Glutamatergic neuron (in vitro differentiated cells): ENCODE measurements at regions not wholly inside any gene's neighbourhood (a gene's known extent, or its start where the extent isn't known, plus 50 kb on each side); places are given as distances from the start of the nearest gene placed in this dataset.

Experiments used
- DNase-seq: peaks from one replicate; pipeline ENCODE4 v3.0.0; 2022
- H3K27ac Mint-ChIP-seq: one replicate; pipeline ENCODE4 v1.8.0; 2020; ENCODE audit warnings: mild to moderate bottlenecking, mixed read lengths, inconsistent platforms; ENCODE audit not compliant: unreplicated experiment
- H3K27me3 Mint-ChIP-seq: one replicate; pipeline ENCODE4 v1.8.0; 2020; ENCODE audit warnings: mild to moderate bottlenecking, moderate library complexity, mixed read lengths, inconsistent platforms; ENCODE audit not compliant: unreplicated experiment
- H3K36me3 Mint-ChIP-seq: one replicate; pipeline ENCODE4 v1.8.0; 2020; ENCODE audit warnings: mild to moderate bottlenecking, mixed read lengths, inconsistent platforms; ENCODE audit not compliant: unreplicated experiment
- H3K4me1 Mint-ChIP-seq: one replicate; pipeline ENCODE4 v1.8.0; 2020; ENCODE audit warnings: mild to moderate bottlenecking, low read depth, mixed read lengths, inconsistent platforms; ENCODE audit not compliant: unreplicated experiment
- H3K4me3 Mint-ChIP-seq: one replicate; pipeline ENCODE4 v1.8.0; 2020; ENCODE audit warnings: mild to moderate bottlenecking, mixed read lengths, inconsistent platforms; ENCODE audit not compliant: unreplicated experiment
- H3K9me3 Mint-ChIP-seq: one replicate; pipeline ENCODE4 v1.8.0; 2020; ENCODE audit warnings: mild to moderate bottlenecking, moderate library complexity, mixed read lengths, inconsistent platforms; ENCODE audit not compliant: unreplicated experiment
- CTCF ChIP-seq: fragments of 200-600 bp; sonication (generic); IDR thresholded peaks from one replicate; pipeline ENCODE4 v1.5.0; 2021; ENCODE audit not compliant: partially characterized antibody, unreplicated experiment

GRCh38 chr3:180282386-180282785 lies 245.6 kb upstream of the PEX5L start:
- H3K9me3 Mint-ChIP-seq, result no peaks in the 10 kb centered on the region
- no peak for TF ChIP-seq CTCF
- H3K4me1 Mint-ChIP-seq, result no peaks in the 10 kb centered on the region
- H3K27me3 Mint-ChIP-seq, result peaks cover 2% of the 10 kb centered on the region
- H3K4me3 Mint-ChIP-seq, result no peak overlapping the region
- no peaks in the 10 kb centered on the region for H3K36me3 Mint-ChIP-seq
- DNase-seq, result no peak
- H3K27ac Mint-ChIP-seq, result no peak overlapping the region

- DNase-seq, result no peak
- no peaks in the 10 kb centered on the region for H3K9me3 Mint-ChIP-seq
- peaks cover 2% of the 10 kb centered on the region for H3K27me3 Mint-ChIP-seq
- H3K4me1 Mint-ChIP-seq, result no peaks in the 10 kb centered on the region
- TF ChIP-seq CTCF, result no peak
- H3K27ac Mint-ChIP-seq, result no peak overlapping the region
- no peak overlapping the region for H3K4me3 Mint-ChIP-seq
- no peaks in the 10 kb centered on the region for H3K36me3 Mint-ChIP-seq
Observed at GRCh38 chr3:180283251-180283650, 246.5 kb upstream of the PEX5L start.

GRCh38 chr3:180284331-180285110 lies 247.8 kb upstream of the PEX5L start:
- no peak for DNase-seq
- no peaks in the 10 kb centered on the region for H3K4me1 Mint-ChIP-seq
- peaks cover 2% of the 10 kb centered on the region for H3K27me3 Mint-ChIP-seq
- H3K9me3 Mint-ChIP-seq, result no peaks in the 10 kb centered on the region
- no peak overlapping the region for H3K4me3 Mint-ChIP-seq
- no peak overlapping the region for H3K27ac Mint-ChIP-seq
- H3K36me3 Mint-ChIP-seq, result no peaks in the 10 kb centered on the region
- no peak for TF ChIP-seq CTCF

DNA sequence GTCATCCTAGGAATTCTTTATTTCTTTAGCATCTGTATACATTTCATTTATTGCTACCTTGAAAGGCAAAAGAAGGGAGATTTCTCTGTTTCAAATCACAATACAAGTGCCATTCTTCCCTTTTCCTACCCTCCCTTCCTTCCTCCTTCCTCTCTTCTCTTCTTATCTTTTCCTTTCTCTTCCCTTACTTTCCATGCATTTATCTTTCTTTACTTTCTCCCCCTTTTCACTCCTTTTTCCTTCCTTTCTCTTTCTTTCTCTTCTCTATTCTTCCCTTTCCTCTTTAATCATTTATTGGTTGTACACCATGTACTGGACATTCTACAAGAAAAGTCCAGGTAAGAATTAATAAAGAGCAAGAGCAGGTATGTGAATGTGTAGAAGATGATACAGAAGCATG lies 251.0 kb upstream of the PEX5L start:
- no peak for TF ChIP-seq CTCF
- Mint-ChIP-seq H3K27me3 (peaks cover 2% of the 10 kb centered on the region), H3K9me3 (no peaks in the 10 kb centered on the region), H3K36me3 (no peaks in the 10 kb centered on the region), H3K4me1 (no peaks in the 10 kb centered on the region), H3K27ac (no peak overlapping the region), H3K4me3 (no peak overlapping the region)
- no peak for DNase-seq

- TF ChIP-seq CTCF, result no peak
- Mint-ChIP-seq H3K9me3 (no peaks in the 10 kb centered on the region), H3K4me1 (no peaks in the 10 kb centered on the region), H3K27me3 (no peaks in the 10 kb centered on the region), H3K27ac (no peak overlapping the region), H3K36me3 (no peaks in the 10 kb centered on the region), H3K4me3 (no peak overlapping the region)
- DNase-seq, result no peak
Observed at GRCh38 chr3:180288816-180289215, 252.1 kb upstream of the PEX5L start.
